K562 (cell line): ENCODE measurements at regions not wholly inside any gene's neighbourhood (a gene's known extent, or its start where the extent isn't known, plus 50 kb on each side); places are given as distances from the start of the nearest gene placed in this dataset.

Experiments used
- COPS2 ChIP-seq: fragments of 450-650 bp; conservative IDR thresholded peaks from 2 replicates; pipeline ENCODE4 v1.6.1; 2016; ENCODE audit warnings: mild to moderate bottlenecking, moderate library complexity
- CREBBP ChIP-seq: IDR thresholded peaks from one replicate; pipeline ENCODE4 v1.6.1; 2012; ENCODE audit warnings: low read depth, mild to moderate bottlenecking, control low read depth, inconsistent platforms, low read length
- GATAD2B ChIP-seq: fragments of 450-650 bp; IDR thresholded peaks from 2 replicates; pipeline ENCODE4 v1.6.1; 2017; ENCODE audit warnings: mild to moderate bottlenecking, borderline replicate concordance
- GTF2E2 ChIP-seq: fragments of 200-800 bp; sonication (Bioruptor generic); IDR thresholded peaks from 2 replicates; pipeline ENCODE4 v1.6.1; 2016; ENCODE audit warnings: missing genetic modification characterization, missing compliant biosample characterization
- KAT8 ChIP-seq: fragments of 450-650 bp; IDR thresholded peaks from 2 replicates; pipeline ENCODE4 v1.6.1; 2016; ENCODE audit warnings: low read depth, mild to moderate bottlenecking
- NFE2 ChIP-seq: IDR thresholded peaks from 2 replicates; pipeline ENCODE4 v1.6.1; 2014; ENCODE audit warnings: antibody characterized with exemption, low read depth
- SMARCE1 ChIP-seq: fragments of 450-650 bp; IDR thresholded peaks from 2 replicates; pipeline ENCODE4 v1.7.1; 2016; ENCODE audit warnings: mild to moderate bottlenecking
- SMC3 ChIP-seq: conservative IDR thresholded peaks from 2 replicates; pipeline ENCODE4 v1.6.1; 2011; ENCODE audit warnings: low read depth, low read length, improper control_type of control experiment; ENCODE audit not compliant: insufficient read depth
- ZFP36 ChIP-seq: fragments of 150-350 bp; IDR thresholded peaks from 2 replicates; pipeline ENCODE4 v1.6.1; 2018; ENCODE audit warnings: low read length, low read depth; ENCODE audit not compliant: partially characterized antibody
- TF ChIP-seq, protein P1 (sequence below): fragments of 450-650 bp; IDR thresholded peaks from 2 replicates; pipeline ENCODE4 v1.7.1; 2018; ENCODE audit warnings: mild to moderate bottlenecking, low read depth; ENCODE audit not compliant: partially characterized antibody
- TF ChIP-seq, protein P2 (sequence below): fragments of 450-650 bp; formaldehyde crosslinking; IDR thresholded peaks from 2 replicates; pipeline ENCODE4 v1.4.0; 2020; ENCODE audit warnings: mild to moderate bottlenecking
- TF ChIP-seq, protein P3 (sequence below): fragments of 450-650 bp; formaldehyde crosslinking; IDR thresholded peaks from 2 replicates; pipeline ENCODE4 v1.4.0; 2020; ENCODE audit warnings: mild to moderate bottlenecking, moderate library complexity
- TF ChIP-seq, protein P4 (sequence below): sonication (generic); formaldehyde crosslinking; IDR thresholded peaks from 2 replicates; pipeline ENCODE4 v1.8.1; 2023; ENCODE audit warnings: mild to moderate bottlenecking, missing genetic modification reagents

DNA sequence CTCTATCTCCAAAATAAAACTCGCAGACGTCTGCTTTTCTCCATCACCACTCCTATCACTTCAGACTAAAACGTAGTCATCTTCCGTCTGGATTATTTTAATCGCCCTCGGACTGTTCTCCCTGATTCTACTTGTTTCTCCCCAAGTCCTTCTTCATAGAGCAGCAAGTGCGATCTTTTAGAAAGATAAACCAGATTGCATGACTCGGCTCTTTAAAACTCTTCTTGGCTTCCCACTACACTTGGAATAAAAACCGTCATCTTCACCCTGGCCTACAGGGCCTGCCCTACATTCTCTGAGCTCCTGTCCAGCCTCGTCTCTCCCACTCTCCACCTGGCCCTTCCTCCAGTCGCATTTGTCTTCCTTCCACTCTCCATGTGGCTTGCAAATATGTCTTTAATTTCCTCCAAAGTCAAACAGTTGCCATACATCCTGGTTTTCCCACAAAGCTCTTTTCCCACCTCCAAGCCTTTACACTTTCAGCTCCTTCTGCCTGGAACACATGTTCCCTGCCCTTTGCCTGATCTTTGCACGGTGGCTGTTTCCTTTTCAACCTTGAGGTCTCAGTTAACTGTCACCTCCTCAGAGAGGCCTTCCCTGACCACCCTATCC, 70.5 kb upstream of the DHX40 start (continued):
- TF ChIP-seq, protein P1, sequence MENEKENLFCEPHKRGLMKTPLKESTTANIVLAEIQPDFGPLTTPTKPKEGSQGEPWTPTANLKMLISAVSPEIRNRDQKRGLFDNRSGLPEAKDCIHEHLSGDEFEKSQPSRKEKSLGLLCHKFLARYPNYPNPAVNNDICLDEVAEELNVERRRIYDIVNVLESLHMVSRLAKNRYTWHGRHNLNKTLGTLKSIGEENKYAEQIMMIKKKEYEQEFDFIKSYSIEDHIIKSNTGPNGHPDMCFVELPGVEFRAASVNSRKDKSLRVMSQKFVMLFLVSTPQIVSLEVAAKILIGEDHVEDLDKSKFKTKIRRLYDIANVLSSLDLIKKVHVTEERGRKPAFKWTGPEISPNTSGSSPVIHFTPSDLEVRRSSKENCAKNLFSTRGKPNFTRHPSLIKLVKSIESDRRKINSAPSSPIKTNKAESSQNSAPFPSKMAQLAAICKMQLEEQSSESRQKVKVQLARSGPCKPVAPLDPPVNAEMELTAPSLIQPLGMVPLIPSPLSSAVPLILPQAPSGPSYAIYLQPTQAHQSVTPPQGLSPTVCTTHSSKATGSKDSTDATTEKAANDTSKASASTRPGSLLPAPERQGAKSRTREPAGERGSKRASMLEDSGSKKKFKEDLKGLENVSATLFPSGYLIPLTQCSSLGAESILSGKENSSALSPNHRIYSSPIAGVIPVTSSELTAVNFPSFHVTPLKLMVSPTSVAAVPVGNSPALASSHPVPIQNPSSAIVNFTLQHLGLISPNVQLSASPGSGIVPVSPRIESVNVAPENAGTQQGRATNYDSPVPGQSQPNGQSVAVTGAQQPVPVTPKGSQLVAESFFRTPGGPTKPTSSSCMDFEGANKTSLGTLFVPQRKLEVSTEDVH = no peak
- TF ChIP-seq NFE2 (peak; percentile 82), KAT8 (no peak), GATAD2B (no peak), SMARCE1 (peak; percentile 16; the same call in 1 of the 2 replicates), SMC3 (no peak), ZFP36 (peak; percentile 62), COPS2 (no peak), CREBBP (no peak), GTF2E2 (tag) (no peak)
- TF ChIP-seq, protein P2, sequence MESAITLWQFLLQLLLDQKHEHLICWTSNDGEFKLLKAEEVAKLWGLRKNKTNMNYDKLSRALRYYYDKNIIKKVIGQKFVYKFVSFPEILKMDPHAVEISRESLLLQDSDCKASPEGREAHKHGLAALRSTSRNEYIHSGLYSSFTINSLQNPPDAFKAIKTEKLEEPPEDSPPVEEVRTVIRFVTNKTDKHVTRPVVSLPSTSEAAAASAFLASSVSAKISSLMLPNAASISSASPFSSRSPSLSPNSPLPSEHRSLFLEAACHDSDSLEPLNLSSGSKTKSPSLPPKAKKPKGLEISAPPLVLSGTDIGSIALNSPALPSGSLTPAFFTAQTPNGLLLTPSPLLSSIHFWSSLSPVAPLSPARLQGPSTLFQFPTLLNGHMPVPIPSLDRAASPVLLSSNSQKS (CRISPR knock-in tag) = no peak
- TF ChIP-seq, protein P3, sequence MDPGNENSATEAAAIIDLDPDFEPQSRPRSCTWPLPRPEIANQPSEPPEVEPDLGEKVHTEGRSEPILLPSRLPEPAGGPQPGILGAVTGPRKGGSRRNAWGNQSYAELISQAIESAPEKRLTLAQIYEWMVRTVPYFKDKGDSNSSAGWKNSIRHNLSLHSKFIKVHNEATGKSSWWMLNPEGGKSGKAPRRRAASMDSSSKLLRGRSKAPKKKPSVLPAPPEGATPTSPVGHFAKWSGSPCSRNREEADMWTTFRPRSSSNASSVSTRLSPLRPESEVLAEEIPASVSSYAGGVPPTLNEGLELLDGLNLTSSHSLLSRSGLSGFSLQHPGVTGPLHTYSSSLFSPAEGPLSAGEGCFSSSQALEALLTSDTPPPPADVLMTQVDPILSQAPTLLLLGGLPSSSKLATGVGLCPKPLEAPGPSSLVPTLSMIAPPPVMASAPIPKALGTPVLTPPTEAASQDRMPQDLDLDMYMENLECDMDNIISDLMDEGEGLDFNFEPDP = no peak
- TF ChIP-seq, protein P4, sequence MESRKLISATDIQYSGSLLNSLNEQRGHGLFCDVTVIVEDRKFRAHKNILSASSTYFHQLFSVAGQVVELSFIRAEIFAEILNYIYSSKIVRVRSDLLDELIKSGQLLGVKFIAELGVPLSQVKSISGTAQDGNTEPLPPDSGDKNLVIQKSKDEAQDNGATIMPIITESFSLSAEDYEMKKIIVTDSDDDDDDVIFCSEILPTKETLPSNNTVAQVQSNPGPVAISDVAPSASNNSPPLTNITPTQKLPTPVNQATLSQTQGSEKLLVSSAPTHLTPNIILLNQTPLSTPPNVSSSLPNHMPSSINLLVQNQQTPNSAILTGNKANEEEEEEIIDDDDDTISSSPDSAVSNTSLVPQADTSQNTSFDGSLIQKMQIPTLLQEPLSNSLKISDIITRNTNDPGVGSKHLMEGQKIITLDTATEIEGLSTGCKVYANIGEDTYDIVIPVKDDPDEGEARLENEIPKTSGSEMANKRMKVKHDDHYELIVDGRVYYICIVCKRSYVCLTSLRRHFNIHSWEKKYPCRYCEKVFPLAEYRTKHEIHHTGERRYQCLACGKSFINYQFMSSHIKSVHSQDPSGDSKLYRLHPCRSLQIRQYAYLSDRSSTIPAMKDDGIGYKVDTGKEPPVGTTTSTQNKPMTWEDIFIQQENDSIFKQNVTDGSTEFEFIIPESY = no peak
- TF ChIP-seq, all 486 proteins: peak for 8
